Smooth muscle cell (in vitro differentiated cells): ENCODE measurements at regions not wholly inside any gene's neighbourhood (a gene's known extent, or its start where the extent isn't known, plus 50 kb on each side); places are given as distances from the start of the nearest gene placed in this dataset.

ENCODE experiments used
- DNase-seq: peaks from one replicate; lab custom pipeline; 2025; ENCODE audit not compliant: unreplicated experiment; lab: John Stamatoyannopoulos, UW
- H2AFZ ChIP-seq: fragments of 200-600 bp; sonication (generic); 2 replicates; pipeline ENCODE4 v1.6.0; 2016; ENCODE audit warnings: antibody characterized with exemption, low read depth, mild to moderate bottlenecking
- H3F3A ChIP-seq: fragments of 200-600 bp; sonication (generic); 2 replicates; pipeline ENCODE4 v1.6.0; 2017; ENCODE audit warnings: antibody characterized with exemption, low read depth
- H3K27ac ChIP-seq: fragments of 200-600 bp; sonication (generic); 2 replicates; pipeline ENCODE4 v1.5.1; 2016; ENCODE audit warnings: low read depth, mild to moderate bottlenecking
- H3K27me3 ChIP-seq: fragments of 200-600 bp; sonication (generic); 2 replicates; pipeline ENCODE4 v1.6.1; 2016; ENCODE audit warnings: low read depth, mild to moderate bottlenecking
- H3K36me3 ChIP-seq: fragments of 200-600 bp; sonication (generic); 2 replicates; pipeline ENCODE4 v1.5.1; 2016; ENCODE audit warnings: low read depth
- H3K4me1 ChIP-seq: fragments of 200-600 bp; sonication (generic); 2 replicates; pipeline ENCODE4 v1.5.1; 2016; ENCODE audit warnings: low read depth
- H3K4me2 ChIP-seq: fragments of 200-600 bp; sonication (generic); 2 replicates; pipeline ENCODE4 v1.6.0; 2016; ENCODE audit warnings: mild to moderate bottlenecking
- H3K4me3 ChIP-seq: fragments of 200-600 bp; sonication (generic); 2 replicates; pipeline ENCODE4 v1.5.1; 2016; ENCODE audit warnings: mild to moderate bottlenecking
- H3K79me2 ChIP-seq: fragments of 200-600 bp; sonication (generic); 2 replicates; pipeline ENCODE4 v1.6.0; 2016; ENCODE audit warnings: low read depth, mild to moderate bottlenecking
- H3K9ac ChIP-seq: fragments of 200-600 bp; sonication (generic); 2 replicates; pipeline ENCODE4 v1.6.0; 2016; ENCODE audit warnings: low read depth
- H3K9me3 ChIP-seq: fragments of 200-600 bp; sonication (generic); replicated peaks from 2 replicates; pipeline ENCODE4 v1.5.1; 2016; ENCODE audit warnings: low read depth
- H4K20me1 ChIP-seq: fragments of 200-600 bp; sonication (generic); 2 replicates; pipeline ENCODE4 v1.6.0; 2016; ENCODE audit warnings: low read depth
- WGBS: methylation state at CpG from one replicate; pipeline ENCODE4 v1.1.7; 2016; ENCODE audit warnings: low lambda C conversion rate; 5-methylcytosine and 5-hydroxymethylcytosine counted together
- TF ChIP-seq, protein P1 (sequence below): fragments of 200-600 bp; sonication (generic); IDR thresholded peaks from 2 replicates; pipeline ENCODE4 v1.5.1; 2017; ENCODE audit warnings: borderline replicate concordance, mild to moderate bottlenecking, antibody characterized with exemption; ENCODE audit not compliant: insufficient read depth, poor library complexity, severe bottlenecking

DNA sequence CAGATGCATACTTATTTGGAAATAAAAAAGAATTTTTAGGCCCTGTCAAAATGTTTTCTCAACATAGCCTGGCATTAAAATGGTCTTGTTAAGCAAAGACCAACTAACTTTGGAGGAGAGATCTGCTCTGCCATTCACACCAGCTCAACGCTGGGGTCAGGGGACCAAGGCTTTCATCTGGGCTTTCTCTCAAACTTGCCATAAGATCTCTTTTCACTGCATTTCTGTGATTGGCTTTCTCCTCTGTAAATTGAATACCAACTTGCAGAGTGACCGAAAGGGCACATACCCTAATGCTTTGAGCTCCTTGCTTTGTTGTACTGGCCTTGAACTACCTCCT, 71.2 kb downstream of the MYCN start:
- H3K9ac ChIP-seq, result no peak overlapping the region
- no peaks in the 10 kb centered on the region for H3K36me3 ChIP-seq
- TF ChIP-seq, protein P1, sequence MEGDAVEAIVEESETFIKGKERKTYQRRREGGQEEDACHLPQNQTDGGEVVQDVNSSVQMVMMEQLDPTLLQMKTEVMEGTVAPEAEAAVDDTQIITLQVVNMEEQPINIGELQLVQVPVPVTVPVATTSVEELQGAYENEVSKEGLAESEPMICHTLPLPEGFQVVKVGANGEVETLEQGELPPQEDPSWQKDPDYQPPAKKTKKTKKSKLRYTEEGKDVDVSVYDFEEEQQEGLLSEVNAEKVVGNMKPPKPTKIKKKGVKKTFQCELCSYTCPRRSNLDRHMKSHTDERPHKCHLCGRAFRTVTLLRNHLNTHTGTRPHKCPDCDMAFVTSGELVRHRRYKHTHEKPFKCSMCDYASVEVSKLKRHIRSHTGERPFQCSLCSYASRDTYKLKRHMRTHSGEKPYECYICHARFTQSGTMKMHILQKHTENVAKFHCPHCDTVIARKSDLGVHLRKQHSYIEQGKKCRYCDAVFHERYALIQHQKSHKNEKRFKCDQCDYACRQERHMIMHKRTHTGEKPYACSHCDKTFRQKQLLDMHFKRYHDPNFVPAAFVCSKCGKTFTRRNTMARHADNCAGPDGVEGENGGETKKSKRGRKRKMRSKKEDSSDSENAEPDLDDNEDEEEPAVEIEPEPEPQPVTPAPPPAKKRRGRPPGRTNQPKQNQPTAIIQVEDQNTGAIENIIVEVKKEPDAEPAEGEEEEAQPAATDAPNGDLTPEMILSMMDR, result no peak
- H3K27ac ChIP-seq, result no peak overlapping the region
- no peaks in the 10 kb centered on the region for H4K20me1 ChIP-seq
- no peak overlapping the region for H3K4me2 ChIP-seq
- no peak overlapping the region for H2AFZ ChIP-seq
- no peaks in the 10 kb centered on the region for H3K27me3 ChIP-seq
- peaks cover 13% of the 10 kb centered on the region for H3K4me1 ChIP-seq
- H3K9me3 ChIP-seq, result no peaks in the 10 kb centered on the region
- H3F3A ChIP-seq, result no peaks in the 10 kb centered on the region
- no peak overlapping the region for H3K4me3 ChIP-seq
- H3K79me2 ChIP-seq, result no peaks in the 10 kb centered on the region
- WGBS, result 98% methylated on average over 2 of the region's 2 CpGs
- no peak for DNase-seq

DNA sequence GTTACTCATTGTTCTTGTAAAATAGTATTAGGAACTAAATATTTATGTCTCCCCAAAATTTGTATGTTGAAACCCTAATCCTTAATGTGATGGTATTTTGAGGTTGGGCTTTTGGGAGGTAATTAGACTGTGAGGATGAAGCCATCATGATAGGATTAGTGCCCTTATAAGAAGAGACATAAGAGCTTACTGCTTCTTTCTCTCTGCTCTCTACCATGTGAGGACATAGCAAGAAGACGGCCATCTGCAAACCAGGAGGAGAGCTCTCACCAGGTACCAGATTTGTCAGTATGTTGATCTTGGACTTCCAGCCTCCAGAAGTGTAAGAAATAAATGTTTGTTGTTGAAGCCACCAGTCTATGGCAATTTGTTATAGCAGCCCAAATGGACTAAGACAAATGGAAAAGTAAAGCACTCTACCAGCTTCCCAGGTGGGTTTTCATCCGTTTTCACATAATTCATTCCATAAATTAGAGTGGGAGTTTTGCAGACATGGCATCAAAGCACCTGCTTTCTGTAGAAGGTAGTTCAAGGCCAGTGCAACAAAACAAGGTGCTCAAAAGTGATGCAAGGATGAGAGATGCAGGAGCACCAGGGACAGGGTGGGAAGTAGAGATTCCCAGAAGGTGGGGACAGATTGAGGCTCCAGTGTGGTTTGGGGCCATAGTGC, 70.7 kb downstream of the MYCN start:
- Histone ChIP-seq H3K4me3 (no peak overlapping the region), H3K79me2 (no peaks in the 10 kb centered on the region), H3K9me3 (no peaks in the 10 kb centered on the region), H4K20me1 (no peaks in the 10 kb centered on the region), H3F3A (no peaks in the 10 kb centered on the region), H3K36me3 (no peaks in the 10 kb centered on the region), H3K9ac (no peak overlapping the region), H3K4me2 (no peak overlapping the region), H3K27me3 (no peaks in the 10 kb centered on the region), H3K27ac (no peak overlapping the region), H3K4me1 (peaks cover 13% of the 10 kb centered on the region), H2AFZ (no peak overlapping the region)
- TF ChIP-seq, protein P1, result no peak
- 85% methylated on average over 2 of the region's 2 CpGs for WGBS
- no peak for DNase-seq

DNA sequence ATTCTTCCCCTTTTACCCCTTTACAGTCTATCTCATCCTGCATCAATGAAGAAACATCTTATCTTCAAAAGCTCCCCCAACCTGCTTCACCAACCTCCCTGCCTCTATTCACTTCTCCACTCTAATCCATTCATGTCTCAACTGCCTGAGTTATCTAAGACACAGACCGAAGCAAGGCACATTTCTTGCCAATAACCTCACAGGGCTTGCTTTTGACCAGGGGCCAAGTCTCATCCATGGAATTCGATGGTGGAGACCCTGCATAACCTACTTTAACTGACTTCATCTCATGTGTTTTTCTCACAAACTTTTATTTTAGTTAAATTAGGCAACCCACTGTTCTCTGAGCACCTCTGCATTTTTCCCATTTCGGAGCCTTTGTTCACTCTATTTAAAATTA, 69.7 kb downstream of the MYCN start:
- no peaks in the 10 kb centered on the region for H3K36me3 ChIP-seq
- H3K79me2 ChIP-seq, result no peaks in the 10 kb centered on the region
- peaks cover 13% of the 10 kb centered on the region for H3K4me1 ChIP-seq
- no peak overlapping the region for H3K4me2 ChIP-seq
- no peaks in the 10 kb centered on the region for H3F3A ChIP-seq
- TF ChIP-seq, protein P1, result no peak
- no peaks in the 10 kb centered on the region for H4K20me1 ChIP-seq
- H3K27ac ChIP-seq, result no peak overlapping the region
- no peak overlapping the region for H3K9ac ChIP-seq
- H2AFZ ChIP-seq, result no peak overlapping the region
- no peak overlapping the region for H3K4me3 ChIP-seq
- no peaks in the 10 kb centered on the region for H3K27me3 ChIP-seq
- no peaks in the 10 kb centered on the region for H3K9me3 ChIP-seq
- 88% methylated on average over 3 of the region's 3 CpGs for WGBS
- no peak for DNase-seq

DNA sequence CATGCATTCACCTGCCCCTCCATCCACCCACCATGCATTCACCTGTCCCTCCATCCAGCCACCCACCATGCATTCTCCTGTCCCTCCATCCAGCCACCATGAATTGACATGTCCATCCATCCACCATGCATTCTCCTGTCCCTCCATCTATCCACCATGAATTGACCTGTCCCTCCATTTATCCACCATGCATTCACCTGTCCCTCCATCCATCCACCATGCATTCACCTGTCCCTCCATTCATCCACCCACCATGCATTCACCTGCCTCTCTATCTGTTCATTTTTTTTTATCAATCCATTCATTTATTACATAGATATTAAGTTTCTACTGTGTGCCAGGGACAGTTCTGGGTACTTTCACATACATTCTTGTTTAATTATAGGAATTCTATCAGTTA, 69.2 kb downstream of the MYCN start:
- Histone ChIP-seq H3K9me3 (no peaks in the 10 kb centered on the region), H3K4me2 (no peak overlapping the region), H3K36me3 (no peaks in the 10 kb centered on the region), H3K27me3 (no peaks in the 10 kb centered on the region), H4K20me1 (no peaks in the 10 kb centered on the region), H3K9ac (no peak overlapping the region), H3K27ac (no peak overlapping the region), H3K4me1 (peaks cover 13% of the 10 kb centered on the region), H3K4me3 (no peak overlapping the region), H3K79me2 (no peaks in the 10 kb centered on the region), H2AFZ (no peak overlapping the region), H3F3A (no peaks in the 10 kb centered on the region)
- TF ChIP-seq, protein P1, result no peak
- DNase-seq, result no peak
